Middle frontal gyrus (tissue), 1 donor: ENCODE measurements at regions not wholly inside any gene's neighbourhood (a gene's known extent, or its start where the extent isn't known, plus 50 kb on each side); places are given as distances from the start of the nearest gene placed in this dataset.

ENCODE experiments used
- DNase-seq: peaks from one replicate; pipeline ENCODE4 v3.0.0-alpha.2; 2015; ENCODE audit warnings: low spot score; ENCODE audit errors: extremely low spot score

- no peak for DNase-seq
Observed at GRCh38 chr20:50273601-50274491, 83.2 kb downstream of the CEBPB start.

- no peak for DNase-seq
Observed at GRCh38 chr20:50274570-50275430, 84.2 kb downstream of the CEBPB start.

GRCh38 chr20:50276119-50277063, 85.8 kb downstream of the CEBPB start:
- no peak for DNase-seq

- DNase-seq = no peak
Observed at GRCh38 chr20:50277064-50277415, 86.4 kb downstream of the CEBPB start.

DNA sequence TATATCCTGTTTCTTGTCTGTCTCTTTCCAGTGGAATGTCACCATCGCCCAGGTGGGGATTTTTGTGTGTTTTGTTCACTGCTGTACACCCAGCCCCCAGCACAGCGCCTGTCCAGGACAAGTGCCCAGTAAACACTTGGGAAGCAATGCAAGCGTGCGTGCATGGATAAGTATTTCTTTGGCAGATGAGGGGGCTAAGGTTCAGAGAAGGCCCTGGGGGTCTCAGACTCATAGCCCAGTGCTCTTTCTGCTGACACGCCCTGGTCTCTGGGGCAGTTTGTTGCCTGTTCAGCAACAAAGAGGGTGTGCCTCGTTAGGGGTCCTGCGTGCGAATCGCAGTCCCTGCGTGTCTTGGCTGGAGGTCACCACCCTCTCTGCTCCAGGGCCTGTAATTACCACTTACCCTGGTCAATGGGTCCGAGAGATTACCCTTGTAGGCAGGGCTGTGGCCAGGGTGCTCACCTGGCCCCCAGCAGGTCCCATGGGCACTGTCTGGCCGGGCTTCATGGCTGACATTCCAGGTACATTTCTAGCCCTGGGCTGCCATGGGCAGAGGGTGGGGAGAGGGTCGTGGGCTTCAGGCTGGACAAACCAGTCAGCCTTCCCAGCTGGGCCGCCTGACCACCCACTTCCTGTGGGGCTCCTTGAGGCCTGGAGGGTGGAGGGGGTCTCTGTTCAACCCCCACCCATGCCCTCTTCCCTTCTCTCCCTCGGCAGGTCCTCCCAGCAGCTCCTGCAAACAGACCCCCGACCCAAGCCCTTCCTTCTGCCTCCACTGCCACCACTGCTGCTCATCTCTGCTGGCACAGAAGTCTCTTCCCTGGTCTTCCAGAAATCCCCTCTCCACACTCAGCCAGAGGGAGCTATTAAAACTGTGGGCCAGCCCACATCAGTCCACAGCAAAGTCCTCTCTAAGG, 87.1 kb downstream of the CEBPB start:
- no peak for DNase-seq

GRCh38 chr20:50278377-50278683, 87.7 kb downstream of the CEBPB start:
- no peak for DNase-seq

DNA sequence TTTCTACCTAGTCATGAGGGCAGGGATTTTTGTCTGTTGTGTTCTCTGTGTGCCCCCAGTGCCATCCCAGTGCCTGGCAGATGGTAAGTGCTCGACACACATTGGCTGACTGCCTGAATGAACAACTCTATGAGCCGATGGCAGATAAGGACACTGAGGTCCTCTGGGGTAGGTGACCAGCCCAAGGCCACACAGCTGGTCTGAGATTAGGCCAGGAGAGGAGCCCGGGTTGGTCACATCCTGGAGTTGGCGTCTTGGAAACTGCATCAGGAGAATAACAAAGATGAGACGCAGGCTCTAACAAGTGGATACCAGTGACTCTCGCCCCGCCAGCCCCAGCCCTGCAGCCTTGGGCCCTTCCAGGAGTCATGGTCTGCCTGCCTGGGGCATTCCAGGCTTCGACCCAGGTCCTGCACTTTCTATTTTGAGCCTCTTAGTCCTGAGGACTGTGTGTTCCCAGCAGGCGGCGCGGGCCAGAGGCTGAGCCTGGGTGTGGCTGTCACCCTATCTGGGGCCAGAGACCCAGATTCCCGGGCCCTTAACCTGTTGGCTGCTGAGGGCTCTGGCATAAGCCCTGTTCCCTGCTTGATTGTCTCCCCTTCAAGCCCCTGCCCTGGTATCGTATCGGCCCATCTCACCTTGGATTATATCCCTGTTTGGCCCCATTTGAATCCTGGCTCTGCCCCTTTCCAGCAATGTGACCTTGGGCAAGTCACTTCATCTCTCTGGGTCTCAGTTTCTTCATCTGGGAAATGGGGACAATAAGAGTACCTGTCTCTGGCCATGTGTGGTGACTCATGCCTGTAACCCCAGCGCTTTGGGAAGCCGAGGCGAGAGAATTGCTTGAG, 88.3 kb downstream of the CEBPB start:
- DNase-seq = no peak

GRCh38 chr20:50279988-50280850, 89.6 kb downstream of the CEBPB start:
- DNase-seq = no peak

DNA sequence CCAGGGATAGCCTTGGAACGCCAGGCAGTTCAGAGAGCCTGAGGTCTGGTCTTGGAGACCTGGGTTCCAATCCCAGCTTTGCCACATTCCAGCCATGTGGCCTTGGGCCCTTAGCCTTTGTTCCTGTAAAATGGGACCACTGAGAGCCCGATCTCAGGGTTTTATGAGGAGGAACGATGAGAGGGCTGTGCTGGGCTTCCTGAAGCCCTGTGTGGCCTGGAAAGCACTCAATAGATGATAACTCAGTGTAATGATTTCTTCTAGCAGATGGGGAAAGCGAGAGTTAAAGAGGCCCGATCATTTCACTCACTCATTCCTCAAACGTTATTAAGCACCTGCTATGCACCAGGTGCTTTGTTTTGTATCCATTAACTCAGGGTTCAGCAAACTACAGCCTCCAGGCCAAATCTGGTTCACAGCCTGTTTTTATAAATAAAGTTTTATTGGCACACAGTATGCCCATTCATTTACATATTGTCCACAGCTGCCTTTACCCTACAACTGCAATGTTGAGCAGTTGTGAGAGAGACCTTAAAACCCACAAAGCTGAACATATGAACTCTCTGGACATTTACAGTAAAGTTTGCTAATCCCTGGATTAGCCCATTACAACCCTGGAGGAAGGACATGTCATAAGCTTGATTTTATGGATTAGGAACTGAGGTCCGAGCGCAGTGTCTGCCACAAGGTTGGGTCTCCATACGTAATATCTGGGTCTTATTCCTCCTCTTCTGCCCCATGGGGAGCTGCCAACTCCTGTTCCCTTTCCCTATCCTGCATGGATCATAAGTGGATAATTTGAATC, 90.4 kb downstream of the CEBPB start:
- DNase-seq = no peak

DNA sequence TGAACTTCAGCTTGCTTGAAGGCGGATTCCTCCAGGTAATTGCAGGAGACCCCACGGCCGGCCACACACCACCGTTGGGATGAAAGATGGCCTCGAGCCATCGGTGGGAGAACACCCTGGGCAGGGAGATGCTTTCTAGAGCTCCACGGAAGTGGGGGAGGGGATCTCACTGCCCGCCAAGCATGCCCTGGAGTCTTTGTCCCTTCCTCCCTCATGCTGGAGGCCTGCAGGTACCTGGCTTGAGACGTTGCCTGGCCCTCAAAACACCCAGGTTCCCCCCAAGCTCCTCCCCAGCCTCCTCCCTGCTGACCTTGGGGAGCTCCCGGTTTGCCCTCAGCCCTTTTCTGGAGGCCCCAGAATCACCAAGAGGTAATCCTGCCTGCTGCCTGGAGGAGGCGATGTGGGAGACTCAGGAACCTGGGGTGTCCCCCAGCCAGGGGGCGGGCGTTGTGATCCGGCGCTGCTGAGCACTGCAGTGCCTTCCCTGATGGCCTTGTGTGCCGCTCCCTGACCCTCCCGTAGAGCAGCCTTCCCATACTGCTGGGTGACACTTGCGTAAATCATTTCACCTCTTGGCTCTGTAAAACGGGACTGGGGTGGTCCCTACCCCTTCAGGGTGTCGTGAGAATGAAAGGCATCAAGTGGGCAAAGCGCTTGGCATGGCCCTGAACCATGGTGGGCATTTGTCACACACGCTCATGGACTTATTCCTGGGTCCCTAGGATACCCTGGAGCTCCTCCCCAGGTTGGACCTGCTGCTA, 91.4 kb downstream of the CEBPB start:
- no peak for DNase-seq

DNA sequence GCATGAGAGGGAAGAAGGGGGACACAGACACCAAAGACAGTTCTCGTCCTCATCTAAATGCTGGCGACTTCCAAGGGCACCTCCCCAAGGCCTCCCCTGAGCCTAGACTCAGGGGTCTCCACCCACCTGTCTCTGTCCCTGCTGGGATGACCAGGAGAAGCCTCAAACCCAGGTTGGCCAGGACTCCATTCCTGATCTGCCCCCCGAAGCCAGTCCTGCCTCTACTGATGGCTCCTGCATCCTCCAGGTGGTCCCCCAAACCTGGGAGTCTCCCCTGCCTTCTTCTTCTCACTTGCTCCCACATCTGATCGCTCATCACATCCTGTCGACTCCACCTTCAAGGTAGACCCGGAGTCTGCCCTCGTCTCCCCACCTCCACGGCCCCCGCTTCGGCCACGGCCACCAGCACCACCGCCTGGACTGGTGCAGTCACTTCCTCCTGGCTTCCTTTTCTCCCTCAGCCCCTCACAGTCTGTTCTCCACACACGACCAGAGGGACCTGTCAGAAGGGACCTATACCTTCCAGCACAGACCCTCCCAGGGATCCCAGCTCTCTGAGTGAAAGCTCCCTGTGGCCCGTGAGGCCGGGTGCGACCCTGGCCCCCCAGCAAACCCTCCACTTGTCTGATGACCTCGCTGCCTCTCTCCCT, 92.1 kb downstream of the CEBPB start:
- DNase-seq = no peak

DNA sequence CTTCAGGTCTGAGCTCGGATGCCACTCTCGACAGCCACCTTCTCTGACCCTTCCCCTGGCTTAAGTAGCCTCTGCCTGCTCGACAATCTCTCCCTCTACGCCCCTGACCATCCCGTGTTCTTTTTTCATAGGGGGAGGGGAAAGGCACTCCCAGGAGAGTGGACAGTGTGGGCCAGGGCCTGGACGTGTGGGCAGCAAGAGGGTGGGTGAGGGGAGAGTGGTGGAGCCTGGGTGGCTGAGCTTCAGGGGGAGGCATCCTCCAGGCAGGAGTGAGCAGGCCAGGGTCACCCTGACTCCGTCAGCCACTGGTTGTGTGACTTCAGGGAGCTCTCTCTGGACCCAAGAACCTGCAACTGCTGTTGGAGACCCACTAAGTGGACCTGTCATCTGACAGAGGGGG, 92.7 kb downstream of the CEBPB start:
- no peak for DNase-seq

DNA sequence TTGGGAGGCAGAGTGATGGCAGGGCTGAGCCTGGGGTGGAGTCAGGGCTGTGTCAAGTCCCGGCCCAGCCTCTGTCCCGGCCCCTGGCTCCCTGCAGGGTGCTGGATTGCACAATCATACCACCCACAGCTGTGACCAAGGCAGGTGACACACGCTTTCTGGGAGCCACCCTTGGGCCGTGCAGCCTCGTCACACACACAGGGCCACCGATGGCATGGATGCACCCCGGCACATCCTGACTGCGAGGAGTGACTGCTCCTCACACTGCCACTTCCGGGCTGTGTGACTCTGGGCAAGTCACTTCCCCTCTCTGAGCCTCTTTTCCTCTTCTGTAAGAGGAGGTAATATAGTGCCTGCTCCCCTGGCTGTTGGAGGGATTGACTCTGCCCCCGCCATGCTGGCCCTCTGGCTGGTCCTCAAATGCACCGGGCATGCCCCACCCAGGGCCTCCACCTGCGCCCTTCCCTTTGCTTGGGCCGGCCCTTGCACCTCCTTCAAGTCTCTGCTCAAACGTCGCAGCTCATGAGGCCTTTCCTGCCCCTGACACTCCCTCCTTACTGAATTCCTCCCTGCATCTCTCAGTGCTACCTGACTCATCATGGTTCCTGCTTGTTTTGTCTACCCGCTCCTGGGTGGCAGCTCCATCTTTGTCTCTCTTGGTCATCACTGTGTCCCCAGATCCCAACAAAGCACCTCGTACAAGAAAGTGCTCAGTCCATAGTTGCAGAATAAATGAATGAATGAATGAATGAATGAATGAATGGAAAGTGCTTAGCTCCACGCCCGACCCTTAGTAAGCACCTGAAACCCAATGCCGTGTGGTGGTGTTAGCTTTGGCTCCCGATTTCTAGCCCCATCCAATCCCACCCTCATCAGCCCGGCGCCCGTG, 93.5 kb downstream of the CEBPB start:
- DNase-seq = no peak

GRCh38 chr20:50284811-50285375, 94.3 kb downstream of the CEBPB start:
- DNase-seq = no peak
